ENCODE measurements at regions not wholly inside any gene's neighbourhood (a gene's known extent, or its start where the extent isn't known, plus 50 kb on each side); places are given as distances from the start of the nearest gene placed in this dataset.

DNA sequence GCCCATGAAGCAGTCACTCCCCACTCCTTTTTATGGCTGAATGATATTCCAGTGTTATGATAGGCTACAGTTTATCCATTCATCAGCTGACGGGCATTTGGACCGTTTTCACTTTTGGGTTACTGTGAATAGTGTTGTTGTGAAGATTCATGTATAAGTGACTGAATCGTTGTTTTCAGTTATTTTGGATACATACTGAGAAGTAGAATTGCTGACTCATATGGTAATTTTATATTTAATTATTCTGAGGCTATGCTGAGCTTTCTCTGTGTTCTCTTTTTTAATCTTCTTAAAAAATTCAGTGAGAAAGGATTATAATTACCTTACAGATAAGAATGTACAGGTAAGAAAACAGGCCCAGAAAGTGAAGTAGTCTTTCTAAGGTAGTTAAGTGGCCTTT is 117.9 kb upstream of the MPHOSPH6 start:
- TF ChIP-seq, protein P1, sequence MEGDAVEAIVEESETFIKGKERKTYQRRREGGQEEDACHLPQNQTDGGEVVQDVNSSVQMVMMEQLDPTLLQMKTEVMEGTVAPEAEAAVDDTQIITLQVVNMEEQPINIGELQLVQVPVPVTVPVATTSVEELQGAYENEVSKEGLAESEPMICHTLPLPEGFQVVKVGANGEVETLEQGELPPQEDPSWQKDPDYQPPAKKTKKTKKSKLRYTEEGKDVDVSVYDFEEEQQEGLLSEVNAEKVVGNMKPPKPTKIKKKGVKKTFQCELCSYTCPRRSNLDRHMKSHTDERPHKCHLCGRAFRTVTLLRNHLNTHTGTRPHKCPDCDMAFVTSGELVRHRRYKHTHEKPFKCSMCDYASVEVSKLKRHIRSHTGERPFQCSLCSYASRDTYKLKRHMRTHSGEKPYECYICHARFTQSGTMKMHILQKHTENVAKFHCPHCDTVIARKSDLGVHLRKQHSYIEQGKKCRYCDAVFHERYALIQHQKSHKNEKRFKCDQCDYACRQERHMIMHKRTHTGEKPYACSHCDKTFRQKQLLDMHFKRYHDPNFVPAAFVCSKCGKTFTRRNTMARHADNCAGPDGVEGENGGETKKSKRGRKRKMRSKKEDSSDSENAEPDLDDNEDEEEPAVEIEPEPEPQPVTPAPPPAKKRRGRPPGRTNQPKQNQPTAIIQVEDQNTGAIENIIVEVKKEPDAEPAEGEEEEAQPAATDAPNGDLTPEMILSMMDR (IDR thresholded peaks at IDR 0.05): no peak
- TF ChIP-seq POLR2AphosphoS5 (IDR thresholded peaks at IDR 0.05): no peak

Measured in upper lobe of left lung (tissue), 4 donors.